ENCODE measurements at regions not wholly inside any gene's neighbourhood (a gene's known extent, or its start where the extent isn't known, plus 50 kb on each side); places are given as distances from the start of the nearest gene placed in this dataset.

- TF ChIP-seq CTCF (IDR thresholded peaks at IDR 0.05): no peak
- TF ChIP-seq POLR2AphosphoS5 (IDR thresholded peaks at IDR 0.05): no peak
- TF ChIP-seq EP300 (IDR thresholded peaks at IDR 0.05; ENCODE audit: low read depth): no peak
- no peak for TF ChIP-seq POLR2A (IDR thresholded peaks at IDR 0.05)
Measured at GRCh38 chr12:23354800-23355199, 594.7 kb downstream of the SOX5 start.
